NCI-H2029 (cell line): ENCODE measurements at regions not wholly inside any gene's neighbourhood (a gene's known extent, or its start where the extent isn't known, plus 50 kb on each side); places are given as distances from the start of the nearest gene placed in this dataset.

Experiments
- DNase-seq: peaks from one replicate; lab custom pipeline; 2025; lab: John Stamatoyannopoulos, UW

DNA sequence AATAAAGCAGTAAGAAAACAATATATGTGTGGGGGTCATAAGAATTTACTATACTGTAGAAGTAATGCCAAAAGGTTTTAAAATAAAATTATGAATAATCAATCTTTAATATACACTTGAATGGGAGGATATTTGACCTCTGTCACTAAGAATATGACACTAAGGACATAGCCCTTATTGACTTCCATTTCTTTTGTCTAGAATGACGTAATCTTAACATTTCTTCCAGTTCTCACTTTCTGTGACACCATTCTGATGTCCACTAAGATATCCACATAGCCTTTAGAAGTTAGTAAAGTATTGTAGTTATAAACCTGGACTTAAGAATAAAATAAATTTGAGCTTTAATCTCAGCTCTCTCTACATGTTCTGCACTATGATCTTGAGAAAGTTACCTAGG, 1050.7 kb downstream of the TLE4 start:
- no peak for DNase-seq

DNA sequence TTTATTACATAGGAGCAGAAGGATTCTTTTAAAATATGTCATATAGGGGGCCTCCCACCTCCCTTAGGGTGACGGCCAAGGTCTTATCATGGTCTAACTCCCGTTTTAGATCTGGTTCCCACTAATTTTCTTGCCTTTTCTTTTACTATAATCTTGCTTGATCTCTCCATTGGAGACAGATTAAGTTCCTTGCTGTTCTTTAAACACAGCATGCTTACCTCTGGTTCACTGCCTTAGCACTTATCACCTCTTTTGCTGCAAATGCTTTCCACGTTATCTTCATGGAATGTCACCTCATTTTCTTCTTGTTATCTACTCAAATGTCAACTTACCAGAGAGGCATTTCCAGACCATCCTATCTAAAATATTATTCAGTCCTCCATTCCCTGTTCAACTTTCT, 1047.6 kb downstream of the TLE4 start:
- DNase-seq, result no peak

- DNase-seq, result no peak
Observed at GRCh38 chr9:80615964-80616363, 1044.2 kb downstream of the TLE4 start.

- DNase-seq, result no peak
Observed at GRCh38 chr9:80605793-80606192, 1034.0 kb downstream of the TLE4 start.

DNA sequence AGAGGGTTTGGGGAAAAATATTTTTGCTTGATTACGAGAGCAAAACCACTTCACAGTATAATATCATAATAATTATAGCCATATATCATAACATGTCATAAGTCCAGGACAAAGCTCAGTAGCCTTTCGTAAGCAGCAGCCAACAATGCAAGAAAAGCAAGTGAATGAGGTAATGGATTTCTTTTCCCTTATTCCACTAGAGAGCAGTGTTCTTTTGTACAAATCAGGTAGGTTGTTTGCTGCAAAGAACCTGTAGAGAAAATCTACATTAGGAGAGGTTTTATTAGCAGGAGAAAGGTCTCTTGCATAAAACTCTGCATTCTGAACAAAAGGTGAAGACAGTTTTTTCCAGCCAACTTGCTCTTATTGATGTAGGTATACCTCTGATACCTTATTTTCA, 1033.4 kb downstream of the TLE4 start:
- peak; percentile 23 for DNase-seq

DNA sequence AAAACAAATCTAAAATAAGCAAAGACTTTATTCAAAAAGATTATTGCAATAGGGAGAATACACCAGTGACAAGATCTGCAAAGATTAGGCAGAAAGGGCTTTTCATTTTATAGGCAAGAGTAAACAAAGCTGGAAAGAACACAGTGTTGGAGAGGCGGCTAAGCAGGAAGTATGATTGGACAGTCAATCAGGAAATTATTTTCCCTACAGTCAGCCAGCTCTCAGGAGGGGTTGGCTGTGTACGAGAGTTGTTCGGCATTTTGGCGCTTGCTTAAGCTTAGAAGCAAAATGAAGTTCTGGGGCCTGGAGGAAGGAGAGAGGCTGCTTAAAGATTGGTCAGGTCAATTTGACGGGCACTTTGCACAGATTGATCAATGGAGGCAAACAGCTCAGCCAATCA, 1030.5 kb downstream of the TLE4 start:
- no peak for DNase-seq

DNA sequence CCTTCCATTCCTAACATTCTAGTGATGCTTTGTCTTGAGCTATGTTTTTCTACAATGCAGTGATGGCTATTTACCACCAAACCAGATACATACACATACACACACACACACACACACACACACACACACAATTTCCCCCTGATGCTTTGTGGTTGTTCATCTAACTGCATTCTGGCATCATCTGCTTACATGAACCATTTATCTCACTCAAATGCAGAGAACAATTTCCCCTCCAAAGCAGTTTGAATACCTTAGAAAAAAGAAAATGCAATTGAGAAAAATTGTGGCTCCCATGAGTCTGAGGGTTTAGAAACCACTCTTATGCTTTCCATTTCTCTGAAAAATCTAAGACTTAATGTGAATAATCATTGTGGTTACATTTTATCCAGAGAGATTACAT, 1024.8 kb downstream of the TLE4 start:
- DNase-seq, result no peak

GRCh38 chr9:80595192-80595591, 1023.4 kb downstream of the TLE4 start:
- no peak for DNase-seq

DNA sequence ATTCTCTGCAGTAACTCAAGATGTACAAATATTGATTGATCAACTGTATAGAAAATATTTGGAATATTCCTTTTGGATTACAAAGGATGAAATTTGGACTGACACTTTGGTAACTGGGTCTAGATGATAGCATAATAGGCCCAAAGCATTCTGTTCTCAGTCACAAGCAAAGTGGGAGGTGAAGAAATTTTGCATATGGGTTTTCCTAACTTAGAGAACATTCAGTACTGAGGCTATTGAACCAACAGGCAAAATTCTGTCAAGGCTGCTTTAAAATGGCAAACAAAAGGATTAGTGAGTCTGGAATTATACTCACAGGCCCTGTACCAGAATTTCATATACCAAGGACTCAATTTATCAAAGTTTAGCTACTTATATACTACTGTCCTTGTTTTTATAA, 1020.6 kb downstream of the TLE4 start:
- no peak for DNase-seq

GRCh38 chr9:80586786-80587330, 1015.1 kb downstream of the TLE4 start:
- no peak for DNase-seq

- no peak for DNase-seq
Observed at GRCh38 chr9:80571953-80572352, 1000.2 kb downstream of the TLE4 start.

DNA sequence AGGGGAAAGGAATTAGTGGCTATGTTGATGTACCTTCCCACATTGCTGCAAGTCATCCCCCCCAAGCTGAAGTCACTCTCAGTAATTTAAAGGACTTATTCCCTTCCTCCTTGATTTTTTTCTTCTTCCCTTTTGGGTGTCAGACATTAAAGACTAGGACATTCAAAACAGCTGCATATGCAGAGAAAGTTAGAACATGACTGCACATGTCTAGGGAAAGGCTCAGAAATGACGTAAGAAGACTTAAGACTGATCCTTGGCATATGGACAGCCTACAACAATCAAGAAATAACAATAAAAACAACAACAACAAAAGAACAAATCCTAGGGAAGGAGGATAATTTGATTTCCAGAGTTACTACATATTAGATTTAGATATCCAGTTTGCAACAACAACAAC, 997.5 kb downstream of the TLE4 start:
- DNase-seq, result no peak

DNA sequence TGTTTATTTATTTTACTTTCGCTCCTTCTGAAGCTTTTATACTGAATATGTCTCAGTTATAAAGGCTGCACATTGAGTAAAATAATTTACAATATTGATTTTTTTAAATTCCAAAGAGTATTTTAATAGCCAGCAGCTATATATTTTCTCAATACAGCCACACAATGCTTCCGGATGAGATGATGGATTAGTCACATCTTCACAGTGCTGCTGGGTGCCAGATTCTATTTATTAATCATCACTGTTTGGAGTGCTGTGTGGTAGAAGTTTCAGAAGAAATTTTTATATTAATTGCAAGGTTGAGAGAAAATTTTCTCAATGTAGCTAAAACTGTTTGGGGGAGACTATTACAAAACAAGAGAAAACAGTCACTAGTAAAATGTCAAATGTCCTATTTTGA, 989.8 kb downstream of the TLE4 start:
- DNase-seq, result no peak

GRCh38 chr9:80560976-80561375, 989.2 kb downstream of the TLE4 start:
- DNase-seq, result no peak

DNA sequence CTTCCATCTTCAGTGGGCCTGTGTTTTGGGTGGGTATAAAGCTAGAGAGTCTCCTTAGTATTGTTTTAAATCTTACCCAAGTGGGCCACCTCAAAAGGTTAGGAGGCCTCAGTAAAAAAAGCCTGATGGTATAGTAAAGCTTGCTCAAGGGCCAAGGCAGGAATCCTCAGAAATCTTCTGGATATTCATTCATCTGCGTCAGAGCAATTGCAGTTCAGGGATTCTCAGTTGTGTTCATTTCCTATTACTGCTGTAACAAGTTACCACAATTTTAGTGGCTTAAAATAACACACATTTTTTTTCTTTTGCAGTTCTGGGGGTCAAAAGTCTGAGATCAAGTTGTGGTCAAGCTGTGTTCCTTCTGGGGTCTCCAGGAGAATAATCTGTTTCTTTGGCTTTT, 985.5 kb downstream of the TLE4 start:
- DNase-seq, result no peak

- DNase-seq, result no peak
Observed at GRCh38 chr9:80556631-80557030, 984.9 kb downstream of the TLE4 start.

DNA sequence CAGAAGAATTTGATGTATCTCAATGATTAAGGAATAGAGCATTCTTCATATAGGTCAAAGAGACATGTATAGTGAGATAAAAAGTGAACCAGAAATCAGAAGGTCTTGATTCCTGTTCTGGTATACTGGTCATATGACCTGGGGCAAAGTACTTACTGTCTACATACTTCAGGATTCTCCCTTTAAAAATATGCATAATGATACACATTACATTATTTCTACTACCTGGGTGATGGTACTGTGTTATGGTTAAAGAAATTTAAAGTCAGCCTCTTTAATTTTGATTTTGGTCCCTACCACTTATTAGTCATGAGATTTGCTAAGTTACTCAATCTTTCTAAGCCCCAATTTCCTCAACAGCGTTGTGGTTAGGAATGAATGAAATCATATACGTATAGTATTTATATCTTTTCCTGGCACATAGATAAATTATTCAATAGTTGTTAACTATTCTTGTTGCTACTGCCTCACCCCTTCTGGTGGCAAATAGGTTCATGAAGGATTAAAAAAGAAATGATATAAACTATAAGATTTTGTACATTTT, 984.1 kb downstream of the TLE4 start:
- no peak for DNase-seq

- DNase-seq, result no peak
Observed at GRCh38 chr9:80554856-80555255, 983.1 kb downstream of the TLE4 start.

DNA sequence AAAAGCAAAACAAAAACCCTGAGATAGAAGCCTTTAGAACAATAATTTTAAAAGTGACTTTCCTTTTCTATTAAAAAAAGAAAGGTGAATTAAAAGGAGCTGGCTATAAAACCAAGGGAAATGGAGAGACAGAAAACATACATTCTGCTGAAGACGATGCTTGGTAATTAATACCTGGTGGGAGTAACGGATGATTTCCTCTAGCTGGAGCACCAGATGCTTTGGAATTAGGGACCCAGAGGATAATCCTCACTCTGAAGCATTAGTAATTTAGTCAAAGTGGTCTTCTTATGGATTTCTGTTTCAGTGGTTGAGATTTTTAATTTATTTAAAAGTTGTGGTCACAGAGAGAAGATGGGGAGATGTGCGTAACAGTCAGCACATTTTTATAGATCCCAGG, 982.5 kb downstream of the TLE4 start:
- no peak for DNase-seq

DNA sequence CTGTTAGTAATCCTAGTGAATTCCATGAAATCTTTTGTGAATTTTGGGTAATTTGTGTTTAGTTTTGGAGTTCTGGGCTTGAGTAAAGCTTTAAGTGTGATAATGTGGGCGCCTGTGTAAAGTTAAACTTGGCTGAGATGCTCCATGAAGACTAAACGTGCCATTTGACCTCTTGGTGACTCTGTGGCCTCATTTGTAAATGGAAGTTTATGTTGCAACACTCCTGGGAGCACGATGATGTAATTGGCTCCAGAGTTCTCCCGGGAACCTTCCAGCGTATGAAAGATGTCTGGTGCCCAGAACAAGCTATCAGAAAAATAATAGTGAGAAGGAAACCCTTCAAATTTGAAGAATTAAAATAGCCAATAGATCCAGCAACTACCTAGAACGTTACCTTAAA, 981.2 kb downstream of the TLE4 start:
- DNase-seq, result no peak

GRCh38 chr9:80550181-80550580, 978.4 kb downstream of the TLE4 start:
- DNase-seq, result no peak

GRCh38 chr9:80547613-80548012, 975.8 kb downstream of the TLE4 start:
- no peak for DNase-seq

DNA sequence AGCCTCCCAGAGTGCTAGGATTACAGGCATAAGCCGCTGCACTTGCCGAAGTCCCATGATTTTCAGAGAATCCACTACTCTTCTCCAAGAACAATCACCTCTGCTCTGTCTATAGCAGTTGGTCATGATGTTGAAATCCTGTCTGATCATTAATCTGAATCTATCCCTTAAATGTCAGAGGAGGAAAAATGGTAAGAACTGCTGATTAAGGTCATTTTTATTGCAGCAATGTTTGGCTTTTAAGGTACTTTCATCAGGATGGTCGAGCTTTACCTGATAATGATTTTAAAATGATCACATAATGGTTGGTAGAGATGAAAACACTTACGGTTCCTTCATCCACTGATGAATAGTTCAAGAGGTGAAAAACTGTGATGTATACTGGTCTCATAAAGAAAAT, 968.6 kb downstream of the TLE4 start:
- DNase-seq, result no peak

DNA sequence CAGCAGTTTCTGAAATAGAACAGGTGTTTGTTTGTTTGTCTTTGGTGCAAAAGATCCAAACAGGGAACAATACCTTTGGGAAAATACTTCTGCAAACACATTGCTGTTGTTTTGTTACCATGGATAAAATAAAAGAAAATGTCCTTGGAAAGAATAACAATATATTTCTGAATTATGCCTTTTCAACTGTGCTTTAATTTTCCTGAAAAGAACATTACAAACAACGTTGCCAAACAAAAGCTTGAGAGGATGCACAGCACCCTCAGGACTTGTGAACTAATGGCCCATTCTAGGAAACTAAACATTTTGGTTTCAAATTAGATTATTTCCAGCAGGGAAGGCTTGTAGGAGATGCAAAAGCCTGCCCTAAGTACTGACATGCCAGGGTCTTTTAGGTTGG, 967.2 kb downstream of the TLE4 start:
- no peak for DNase-seq

GRCh38 chr9:80522465-80522864, 950.7 kb downstream of the TLE4 start:
- no peak for DNase-seq
